CD14-positive monocyte (primary cell): ENCODE measurements at regions not wholly inside any gene's neighbourhood (a gene's known extent, or its start where the extent isn't known, plus 50 kb on each side); places are given as distances from the start of the nearest gene placed in this dataset.

Experiments used
- DNase-seq, 3 donors: peaks; one replicate each; pipeline ENCODE4 v3.0.0-alpha.2; 2011 to 2022
- H2AFZ ChIP-seq: 2 replicates; pipeline ENCODE4 v1.6.0; 2012; ENCODE audit warnings: mild to moderate bottlenecking, low read depth, low read length, inconsistent platforms; ENCODE audit not compliant: insufficient read depth, poor library complexity, severe bottlenecking
- H3K27ac ChIP-seq, 2 donors: 1 replicate in 1 of 2; 2 replicates in 1 of 2; pipeline ENCODE4 v1.5.1; 2012 to 2013; ENCODE audit warnings: low read length in 2 of 2, control low read depth in 1 of 2, inconsistent platforms in 1 of 2, low read depth in 1 of 2, mild to moderate bottlenecking in 1 of 2
- H3K27me3 ChIP-seq, 2 donors: one replicate each; pipeline versions ENCODE4 v1.6.0 to v1.6.1; 2011 to 2013; ENCODE audit warnings: low read length in 2 of 2; ENCODE audit not compliant: control insufficient read depth in 2 of 2, insufficient read depth in 2 of 2
- H3K36me3 ChIP-seq, 2 donors: replicated peaks in 1 of 2; 1 replicate in 1 of 2; 2 replicates in 1 of 2; pipeline versions ENCODE4 v1.5.1 to v1.6.1; 2012 to 2013; ENCODE audit warnings: low read length in 2 of 2, control low read depth in 1 of 2, inconsistent platforms in 1 of 2, mild to moderate bottlenecking in 1 of 2; ENCODE audit not compliant: insufficient read depth in 2 of 2, control insufficient read depth in 1 of 2
- H3K4me1 ChIP-seq, 2 donors: 1 replicate in 1 of 2; 2 replicates in 1 of 2; pipeline versions ENCODE4 v1.5.1 to v1.6.1; 2012 to 2013; ENCODE audit warnings: low read length in 2 of 2, control low read depth in 1 of 2, inconsistent platforms in 1 of 2, mild to moderate bottlenecking in 1 of 2, moderate library complexity in 1 of 2; ENCODE audit not compliant: insufficient read depth in 2 of 2, control insufficient read depth in 1 of 2
- H3K4me2 ChIP-seq: replicated peaks from 2 replicates; pipeline ENCODE3; 2012; ENCODE audit warnings: low read length, moderate library complexity, mild to moderate bottlenecking; ENCODE audit not compliant: poor library complexity, severe bottlenecking; ENCODE audit errors: extremely low read depth
- H3K4me3 ChIP-seq, 3 experiments: fragments of 200-600 bp in 1 of 3; sonication (generic) in 1 of 3; replicated peaks in 1 of 3; 1 replicate in 2 of 3; 2 replicates in 1 of 3; pipeline ENCODE4 v1.5.1; 2011 to 2013; ENCODE audit warnings: low read length in 3 of 3, mild to moderate bottlenecking in 3 of 3, control low read depth in 2 of 3, low read depth in 2 of 3, inconsistent platforms in 1 of 3, moderate library complexity in 1 of 3
- H3K79me2 ChIP-seq: 2 replicates; pipeline ENCODE4 v1.6.0; 2012; ENCODE audit warnings: mild to moderate bottlenecking, control low read depth, inconsistent platforms, low read length, moderate library complexity; ENCODE audit not compliant: insufficient read depth
- H3K9ac ChIP-seq: 2 replicates; pipeline ENCODE4 v1.6.0; 2017; ENCODE audit warnings: low read length, mild to moderate bottlenecking; ENCODE audit not compliant: insufficient read depth, poor library complexity, severe bottlenecking
- H3K9me3 ChIP-seq, 2 donors: replicated peaks in 1 of 2; 1 replicate in 1 of 2; 2 replicates in 1 of 2; pipeline versions ENCODE4 v1.5.1 to v1.6.1; 2012 to 2013; ENCODE audit warnings: low read length in 2 of 2, control low read depth in 1 of 2; ENCODE audit not compliant: control insufficient read depth in 1 of 2, insufficient read depth in 1 of 2
- H4K20me1 ChIP-seq: 2 replicates; pipeline ENCODE4 v1.6.0; 2012; ENCODE audit warnings: mild to moderate bottlenecking, low read length, control low read depth, moderate library complexity; ENCODE audit not compliant: insufficient read depth
- H3K27ac Mint-ChIP-seq, 7 donors: one replicate each; pipeline ENCODE4 v1.8.0; 2020; ENCODE audit warnings: mild to moderate bottlenecking in 7 of 7, mixed read lengths in 7 of 7, moderate library complexity in 6 of 7, inconsistent platforms in 2 of 7
- H3K27me3 Mint-ChIP-seq, 3 donors: one replicate each; pipeline ENCODE4 v1.8.0; 2021 to 2022; ENCODE audit warnings: low read depth in 3 of 3, mild to moderate bottlenecking in 3 of 3, mixed read lengths in 3 of 3, moderate library complexity in 3 of 3, inconsistent platforms in 1 of 3
- H3K36me3 Mint-ChIP-seq, 2 donors: one replicate each; pipeline ENCODE4 v1.8.0; 2020; ENCODE audit warnings: mixed read lengths in 2 of 2, inconsistent platforms in 1 of 2, mild to moderate bottlenecking in 1 of 2
- H3K4me1 Mint-ChIP-seq: one replicate; pipeline ENCODE4 v1.8.0; 2020; ENCODE audit warnings: mild to moderate bottlenecking, mixed read lengths
- H3K4me3 Mint-ChIP-seq, 2 donors: one replicate each; pipeline ENCODE4 v1.8.0; 2020; ENCODE audit warnings: mild to moderate bottlenecking in 2 of 2, mixed read lengths in 2 of 2, moderate library complexity in 1 of 2
- H3K9me3 Mint-ChIP-seq, 7 donors: one replicate each; pipeline ENCODE4 v1.8.0; 2020 to 2022; ENCODE audit warnings: mixed read lengths in 7 of 7, mild to moderate bottlenecking in 6 of 7, moderate library complexity in 6 of 7, inconsistent platforms in 2 of 7
- WGBS: methylation state at CpG from one replicate; pipeline ENCODE4 v1.1.5; 2013; ENCODE audit warnings: missing lambda C conversion rate; ENCODE audit not compliant: insufficient coverage; 5-methylcytosine and 5-hydroxymethylcytosine counted together
- intact Hi-C, 2 donors: fragments of 100-400 bp; cut with micrococcal nuclease; formaldehyde crosslinking; loops; one replicate each; pipeline versions ENCODE4 v1.15.0 to v1.15.1; 2023
- TF ChIP-seq, protein P1 (sequence below): fragments of 200-600 bp; IDR thresholded peaks from one replicate; pipeline ENCODE4 v1.8.0; 2022; ENCODE audit warnings: antibody characterized with exemption, mild to moderate bottlenecking

DNA sequence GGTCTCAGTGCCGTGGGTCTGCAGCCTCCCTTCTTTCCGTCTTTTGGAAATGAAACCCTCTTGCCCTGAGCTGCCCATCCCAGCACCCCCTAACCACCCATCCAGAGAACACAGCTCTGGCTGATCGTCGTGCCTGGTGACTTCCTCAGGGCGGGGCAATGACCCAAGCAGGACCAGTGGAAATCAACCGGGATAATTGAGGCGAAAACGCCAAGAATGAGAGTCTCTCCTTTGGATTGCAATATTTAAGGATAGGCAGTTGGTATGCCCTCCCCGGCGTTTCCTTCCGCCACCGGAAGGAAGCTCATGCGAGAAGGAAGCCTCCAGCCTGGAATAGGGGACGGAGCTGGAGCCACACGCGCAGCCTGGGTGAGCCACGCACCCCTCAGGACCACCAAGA lies 73.7 kb upstream of the PFKP start:
- H3K4me1 Mint-ChIP-seq: no peaks in the 10 kb centered on the region

DNA sequence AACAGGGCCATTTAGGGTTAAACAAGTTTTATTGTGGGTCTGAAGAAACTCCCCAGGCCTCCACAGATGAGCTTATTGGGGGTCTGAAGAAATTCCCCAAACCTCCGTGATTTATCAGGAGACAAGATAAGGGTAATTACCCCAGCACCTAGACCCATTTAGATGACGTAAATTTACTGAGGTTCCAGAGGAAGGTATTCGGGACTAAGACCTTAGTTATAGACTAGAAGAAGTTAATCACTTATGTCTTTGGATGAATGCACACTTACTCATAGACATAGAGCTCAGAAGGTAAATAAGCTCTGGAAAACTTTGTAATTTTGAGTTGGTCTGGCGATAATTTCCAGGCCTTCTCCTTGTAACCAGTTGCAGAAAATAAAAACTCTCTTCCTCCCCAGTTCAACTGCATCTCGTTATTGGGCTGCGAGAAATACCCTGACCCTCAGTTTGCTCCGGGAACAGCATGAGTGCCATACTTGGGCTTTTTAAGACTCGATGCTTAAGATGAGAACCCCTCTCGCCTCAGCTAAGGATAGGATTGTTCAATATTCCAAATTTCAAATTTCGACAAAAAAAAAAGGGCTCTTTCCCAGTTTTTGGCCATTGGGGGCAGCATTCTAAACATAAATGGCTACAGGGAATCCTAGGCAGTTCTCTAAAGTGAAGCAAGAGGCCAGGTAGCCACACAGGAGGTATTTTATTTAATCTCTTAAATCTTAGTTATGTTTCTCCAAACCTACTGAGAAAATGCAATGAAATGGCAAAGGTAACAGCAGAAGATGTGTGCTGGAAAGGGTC lies 74.7 kb upstream of the PFKP start:
- Mint-ChIP-seq H3K9me3 (peaks cover 4 to 18% (median 13%) of the 10 kb centered on the region in 7 donors), H3K27ac (no peak overlapping the region), H3K4me1 (peaks cover under 1% of the 10 kb centered on the region), H3K36me3 (no peaks in the 10 kb centered on the region), H3K4me3 (no peak overlapping the region), H3K27me3 (peaks cover 8 to 14% (median 13%) of the 10 kb centered on the region in 3 donors)
- H3K4me3 ChIP-seq: no peak overlapping the region
- intact Hi-C loops: no loop called here
- no peak overlapping the region for H3K4me2 ChIP-seq
- no peaks in the 10 kb centered on the region for H3K36me3 ChIP-seq
- WGBS: 91% methylated on average over 6 of the region's 10 CpGs
- no peak overlapping the region for H2AFZ ChIP-seq
- H3K27me3 ChIP-seq: no peaks in the 10 kb centered on the region
- H3K9ac ChIP-seq: no peak overlapping the region
- TF ChIP-seq, protein P1, sequence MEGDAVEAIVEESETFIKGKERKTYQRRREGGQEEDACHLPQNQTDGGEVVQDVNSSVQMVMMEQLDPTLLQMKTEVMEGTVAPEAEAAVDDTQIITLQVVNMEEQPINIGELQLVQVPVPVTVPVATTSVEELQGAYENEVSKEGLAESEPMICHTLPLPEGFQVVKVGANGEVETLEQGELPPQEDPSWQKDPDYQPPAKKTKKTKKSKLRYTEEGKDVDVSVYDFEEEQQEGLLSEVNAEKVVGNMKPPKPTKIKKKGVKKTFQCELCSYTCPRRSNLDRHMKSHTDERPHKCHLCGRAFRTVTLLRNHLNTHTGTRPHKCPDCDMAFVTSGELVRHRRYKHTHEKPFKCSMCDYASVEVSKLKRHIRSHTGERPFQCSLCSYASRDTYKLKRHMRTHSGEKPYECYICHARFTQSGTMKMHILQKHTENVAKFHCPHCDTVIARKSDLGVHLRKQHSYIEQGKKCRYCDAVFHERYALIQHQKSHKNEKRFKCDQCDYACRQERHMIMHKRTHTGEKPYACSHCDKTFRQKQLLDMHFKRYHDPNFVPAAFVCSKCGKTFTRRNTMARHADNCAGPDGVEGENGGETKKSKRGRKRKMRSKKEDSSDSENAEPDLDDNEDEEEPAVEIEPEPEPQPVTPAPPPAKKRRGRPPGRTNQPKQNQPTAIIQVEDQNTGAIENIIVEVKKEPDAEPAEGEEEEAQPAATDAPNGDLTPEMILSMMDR: no peak
- no peak overlapping the region for H3K27ac ChIP-seq
- peaks cover 8 to 11% of the 10 kb centered on the region in 2 donors for H3K9me3 ChIP-seq
- no peaks in the 10 kb centered on the region for H3K79me2 ChIP-seq
- H3K4me1 ChIP-seq: no peaks in the 10 kb centered on the region
- DNase-seq: no peak
- no peaks in the 10 kb centered on the region for H4K20me1 ChIP-seq

More for the DNA sequence above, 73.7 kb upstream of the PFKP start:
- intact Hi-C loops: no loop called here
- H3K27me3 Mint-ChIP-seq: peaks cover 6 to 13% (median 11%) of the 10 kb centered on the region in 3 donors
- H3K9me3 Mint-ChIP-seq: peaks cover 1 to 14% (median 11%) of the 10 kb centered on the region in 7 donors
- H3K4me1 ChIP-seq: no peaks in the 10 kb centered on the region
- H3K9me3 ChIP-seq: peaks cover 8 to 11% of the 10 kb centered on the region in 2 donors
- H3K27ac ChIP-seq: no peak overlapping the region
- no peaks in the 10 kb centered on the region for H4K20me1 ChIP-seq
- H3K36me3 Mint-ChIP-seq: no peaks in the 10 kb centered on the region
- WGBS: 96% methylated on average over 13 of the region's 17 CpGs
- H3K4me2 ChIP-seq: no peak overlapping the region
- no peak overlapping the region for H2AFZ ChIP-seq
- DNase-seq: no peak
- no peak overlapping the region for H3K4me3 Mint-ChIP-seq
- H3K27ac Mint-ChIP-seq: peak overlapping the region in 1 of 7 donors; percentile 15
- H3K79me2 ChIP-seq: no peaks in the 10 kb centered on the region
- H3K9ac ChIP-seq: no peak overlapping the region
- no peaks in the 10 kb centered on the region for H3K27me3 ChIP-seq
- TF ChIP-seq, protein P1: no peak
- no peaks in the 10 kb centered on the region for H3K36me3 ChIP-seq
- no peak overlapping the region for H3K4me3 ChIP-seq
